AG09309 (cell line): ENCODE measurements at regions not wholly inside any gene's neighbourhood (a gene's known extent, or its start where the extent isn't known, plus 50 kb on each side); places are given as distances from the start of the nearest gene placed in this dataset.

Experiments used
- DNase-seq: peaks from one replicate; pipeline ENCODE4 v3.0.0-alpha.2; 2010; ENCODE audit warnings: low read depth
- H3K4me3 ChIP-seq: 2 replicates; pipeline ENCODE4 v1.5.1; 2011; ENCODE audit warnings: mild to moderate bottlenecking, low read depth, low read length, moderate library complexity; ENCODE audit not compliant: control insufficient read depth
- TF ChIP-seq, protein P1 (sequence below): IDR thresholded peaks from 2 replicates; pipeline ENCODE4 v1.5.1; 2011; ENCODE audit warnings: mild to moderate bottlenecking, low read depth, low read length, inconsistent platforms; ENCODE audit not compliant: insufficient read depth, control insufficient read depth; ENCODE audit errors: missing control alignments

- no peak overlapping the region for H3K4me3 ChIP-seq
- no peak for DNase-seq
- TF ChIP-seq, protein P1, sequence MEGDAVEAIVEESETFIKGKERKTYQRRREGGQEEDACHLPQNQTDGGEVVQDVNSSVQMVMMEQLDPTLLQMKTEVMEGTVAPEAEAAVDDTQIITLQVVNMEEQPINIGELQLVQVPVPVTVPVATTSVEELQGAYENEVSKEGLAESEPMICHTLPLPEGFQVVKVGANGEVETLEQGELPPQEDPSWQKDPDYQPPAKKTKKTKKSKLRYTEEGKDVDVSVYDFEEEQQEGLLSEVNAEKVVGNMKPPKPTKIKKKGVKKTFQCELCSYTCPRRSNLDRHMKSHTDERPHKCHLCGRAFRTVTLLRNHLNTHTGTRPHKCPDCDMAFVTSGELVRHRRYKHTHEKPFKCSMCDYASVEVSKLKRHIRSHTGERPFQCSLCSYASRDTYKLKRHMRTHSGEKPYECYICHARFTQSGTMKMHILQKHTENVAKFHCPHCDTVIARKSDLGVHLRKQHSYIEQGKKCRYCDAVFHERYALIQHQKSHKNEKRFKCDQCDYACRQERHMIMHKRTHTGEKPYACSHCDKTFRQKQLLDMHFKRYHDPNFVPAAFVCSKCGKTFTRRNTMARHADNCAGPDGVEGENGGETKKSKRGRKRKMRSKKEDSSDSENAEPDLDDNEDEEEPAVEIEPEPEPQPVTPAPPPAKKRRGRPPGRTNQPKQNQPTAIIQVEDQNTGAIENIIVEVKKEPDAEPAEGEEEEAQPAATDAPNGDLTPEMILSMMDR: no peak
Observed at GRCh38 chr6:156474507-156475120, 302.6 kb upstream of the ARID1B start.

DNA sequence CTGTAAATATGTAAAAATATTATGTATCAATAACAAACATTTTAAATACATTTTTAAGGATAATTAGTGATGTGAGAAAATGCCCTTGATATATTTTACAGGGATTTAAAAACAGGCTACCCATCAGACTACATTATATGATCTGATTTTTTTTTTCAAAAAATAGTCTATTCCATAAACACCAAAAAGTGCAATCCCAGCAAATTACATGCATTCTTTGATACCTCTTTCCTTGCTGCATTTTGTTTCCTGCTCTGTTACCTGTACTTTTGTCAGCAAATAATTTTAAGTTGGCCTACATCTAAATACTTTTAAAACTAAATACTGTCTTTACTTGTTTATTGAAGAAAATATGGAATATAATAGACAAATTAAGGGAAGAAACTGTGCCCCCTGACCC, 306.2 kb upstream of the ARID1B start:
- TF ChIP-seq, protein P1: no peak
- DNase-seq: no peak
- no peak overlapping the region for H3K4me3 ChIP-seq

DNA sequence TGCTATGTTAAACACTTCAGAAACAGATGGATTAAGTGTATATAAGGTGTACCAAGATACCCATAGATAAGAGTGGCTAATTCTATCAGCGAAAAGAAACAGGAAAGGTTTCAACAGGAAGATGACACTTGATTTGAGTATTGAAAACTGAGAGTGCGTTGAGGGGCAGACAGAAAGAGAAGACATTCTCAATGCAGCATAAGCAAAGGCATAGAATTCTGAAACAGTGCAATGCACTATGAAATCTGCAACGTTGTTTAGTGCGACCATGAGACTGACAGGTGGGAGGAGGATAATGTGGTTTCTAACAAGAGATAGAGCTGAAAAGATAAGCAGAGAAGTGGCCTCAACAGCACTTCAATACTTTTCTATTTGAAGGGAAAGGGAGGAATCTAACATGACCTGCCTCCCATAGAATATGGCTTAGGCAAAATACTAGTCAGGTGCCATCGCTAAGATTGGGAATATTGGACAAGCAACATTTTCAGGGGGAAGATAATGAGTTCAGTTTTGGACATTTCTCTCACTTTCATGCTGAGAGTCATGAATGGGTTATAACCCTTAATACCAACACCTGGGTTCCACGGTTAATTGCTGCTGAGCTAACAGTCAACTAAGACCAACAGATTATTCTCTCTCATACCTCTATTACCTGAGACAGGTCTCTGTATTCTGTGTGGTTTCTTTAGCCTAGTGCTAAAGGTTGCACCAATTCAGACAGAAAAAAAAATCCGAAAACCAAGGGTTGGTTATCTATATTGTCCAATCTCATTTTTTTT, 312.9 kb upstream of the ARID1B start:
- H3K4me3 ChIP-seq: no peak overlapping the region
- TF ChIP-seq, protein P1: no peak
- DNase-seq: no peak

- TF ChIP-seq, protein P1: no peak
- no peak overlapping the region for H3K4me3 ChIP-seq
- DNase-seq: no peak
Observed at GRCh38 chr6:156461647-156462046, 315.5 kb upstream of the ARID1B start.

GRCh38 chr6:156457601-156458000, 319.6 kb upstream of the ARID1B start:
- H3K4me3 ChIP-seq: no peak overlapping the region
- no peak for DNase-seq
- TF ChIP-seq, protein P1: no peak

DNA sequence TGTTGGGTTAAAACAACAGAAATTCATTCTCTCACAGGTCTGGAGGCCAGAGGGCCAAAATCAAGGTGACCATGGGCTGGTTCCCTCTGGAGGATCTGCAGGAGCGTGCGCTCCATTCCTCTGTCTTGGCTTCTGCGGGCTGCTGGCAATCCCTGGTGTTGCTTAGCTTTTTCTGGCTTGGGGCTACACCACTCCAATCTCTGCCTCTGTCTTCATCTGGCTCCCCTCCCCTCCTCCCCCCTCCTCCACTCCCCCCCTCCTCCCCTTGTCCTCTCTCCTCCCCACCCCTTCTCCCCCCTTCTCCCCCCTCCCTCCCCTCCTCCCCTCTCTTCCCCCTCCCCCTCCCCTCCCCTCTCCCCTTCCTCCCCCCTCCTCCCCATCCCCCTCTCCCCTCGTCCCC, 321.3 kb upstream of the ARID1B start:
- no peak for DNase-seq
- TF ChIP-seq, protein P1: no peak
- H3K4me3 ChIP-seq: no peak overlapping the region
